Fibroblast of villous mesenchyme (primary cell): ENCODE measurements at regions not wholly inside any gene's neighbourhood (a gene's known extent, or its start where the extent isn't known, plus 50 kb on each side); places are given as distances from the start of the nearest gene placed in this dataset.

Source experiments
- DNase-seq: peaks from one replicate; pipeline ENCODE4 v3.0.0-alpha.2; 2010; ENCODE audit warnings: low read depth
- H3K4me3 ChIP-seq: 2 replicates; pipeline ENCODE4 v1.5.1; 2011; ENCODE audit warnings: low read depth, mild to moderate bottlenecking, low read length
- TF ChIP-seq, protein P1 (sequence below): IDR thresholded peaks from 2 replicates; pipeline ENCODE4 v1.5.1; 2012; ENCODE audit warnings: low read depth, mild to moderate bottlenecking, low read length; ENCODE audit not compliant: insufficient read depth

GRCh38 chr13:67821606-67822005, 591.5 kb upstream of the PCDH9 start:
- no peak overlapping the region for H3K4me3 ChIP-seq
- DNase-seq, result no peak
- TF ChIP-seq, protein P1, sequence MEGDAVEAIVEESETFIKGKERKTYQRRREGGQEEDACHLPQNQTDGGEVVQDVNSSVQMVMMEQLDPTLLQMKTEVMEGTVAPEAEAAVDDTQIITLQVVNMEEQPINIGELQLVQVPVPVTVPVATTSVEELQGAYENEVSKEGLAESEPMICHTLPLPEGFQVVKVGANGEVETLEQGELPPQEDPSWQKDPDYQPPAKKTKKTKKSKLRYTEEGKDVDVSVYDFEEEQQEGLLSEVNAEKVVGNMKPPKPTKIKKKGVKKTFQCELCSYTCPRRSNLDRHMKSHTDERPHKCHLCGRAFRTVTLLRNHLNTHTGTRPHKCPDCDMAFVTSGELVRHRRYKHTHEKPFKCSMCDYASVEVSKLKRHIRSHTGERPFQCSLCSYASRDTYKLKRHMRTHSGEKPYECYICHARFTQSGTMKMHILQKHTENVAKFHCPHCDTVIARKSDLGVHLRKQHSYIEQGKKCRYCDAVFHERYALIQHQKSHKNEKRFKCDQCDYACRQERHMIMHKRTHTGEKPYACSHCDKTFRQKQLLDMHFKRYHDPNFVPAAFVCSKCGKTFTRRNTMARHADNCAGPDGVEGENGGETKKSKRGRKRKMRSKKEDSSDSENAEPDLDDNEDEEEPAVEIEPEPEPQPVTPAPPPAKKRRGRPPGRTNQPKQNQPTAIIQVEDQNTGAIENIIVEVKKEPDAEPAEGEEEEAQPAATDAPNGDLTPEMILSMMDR, result no peak

GRCh38 chr13:67806796-67807195, 576.7 kb upstream of the PCDH9 start:
- H3K4me3 ChIP-seq, result no peak overlapping the region
- TF ChIP-seq, protein P1, result no peak
- no peak for DNase-seq

- DNase-seq, result no peak
- TF ChIP-seq, protein P1, result no peak
- H3K4me3 ChIP-seq, result no peak overlapping the region
These were observed 573.0 kb upstream of the PCDH9 start for GRCh38 chr13:67803118-67803517.

DNA sequence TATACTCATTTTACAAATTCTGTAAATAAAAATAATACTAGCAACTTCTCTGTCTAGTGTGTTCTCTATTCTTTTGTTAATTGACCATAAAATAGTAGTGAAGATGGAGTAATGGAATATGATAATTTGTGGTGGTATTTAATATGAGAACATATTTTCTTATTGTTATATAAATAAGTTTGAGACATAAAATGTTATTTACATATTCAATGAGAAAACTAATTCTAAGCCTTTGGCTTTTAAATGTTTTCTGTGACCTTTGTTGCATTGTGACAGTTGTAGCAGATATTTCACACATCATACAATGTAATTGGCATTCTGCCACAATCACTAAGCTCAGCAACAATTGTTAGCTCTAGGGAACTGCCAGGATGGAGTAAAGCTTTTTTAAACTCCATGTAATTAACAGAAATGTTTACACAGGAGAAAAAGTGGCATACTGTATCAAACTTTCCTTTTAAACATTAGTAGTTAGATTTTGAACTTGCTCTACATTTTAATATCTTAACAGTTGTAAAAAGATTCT, 562.1 kb upstream of the PCDH9 start:
- TF ChIP-seq, protein P1, result no peak
- DNase-seq, result no peak
- H3K4me3 ChIP-seq, result no peak overlapping the region

GRCh38 chr13:67791047-67791446, 560.9 kb upstream of the PCDH9 start:
- DNase-seq, result no peak
- H3K4me3 ChIP-seq, result no peak overlapping the region
- TF ChIP-seq, protein P1, result no peak

- TF ChIP-seq, protein P1, result no peak
- no peak for DNase-seq
- H3K4me3 ChIP-seq, result no peak overlapping the region
These were observed 546.0 kb upstream of the PCDH9 start for GRCh38 chr13:67776151-67776550.

DNA sequence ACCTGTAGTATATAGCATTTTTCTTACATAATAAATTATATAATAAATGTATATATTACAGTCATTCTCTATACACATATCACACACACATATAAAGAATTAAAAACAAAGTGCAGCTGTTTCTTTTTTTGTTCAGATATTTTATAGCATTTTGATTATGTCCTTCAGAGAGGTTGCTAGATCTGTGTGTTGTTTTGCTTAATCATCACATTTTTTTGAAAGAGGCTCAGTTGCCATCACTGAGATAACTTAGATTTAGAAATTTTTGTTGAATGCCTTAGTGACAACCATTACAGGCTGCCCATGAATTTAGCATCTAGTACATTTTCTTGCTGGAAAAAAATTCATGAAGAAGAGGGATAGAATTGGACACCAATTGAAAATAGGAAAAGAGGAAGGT, 545.2 kb upstream of the PCDH9 start:
- TF ChIP-seq, protein P1, result no peak
- no peak for DNase-seq
- no peak overlapping the region for H3K4me3 ChIP-seq
